Left lung (tissue), 4 donors: ENCODE measurements at regions not wholly inside any gene's neighbourhood (a gene's known extent, or its start where the extent isn't known, plus 50 kb on each side); places are given as distances from the start of the nearest gene placed in this dataset.
A peak's percentile ranks its signal among the peaks of the same experiment; 100 is the strongest.
"Not testable (repeated sequence)": the region's sequence is repeated elsewhere in the genome, so short reads cannot be mapped to it uniquely, and the experiment has no call there.

Source experiments
- ATAC-seq: fragments of 200-7000 bp; cut with Tn5 transposase; one replicate; pipeline ENCODE4 v1.9.1; 2020; ENCODE audit warnings: moderate library complexity
- DNase-seq, 4 donors: peaks; one replicate each; pipeline ENCODE4 v3.0.0-alpha.2; 2013 to 2020
- H3K27ac ChIP-seq, 2 donors: fragments of 200-600 bp; sonication (generic) in 1 of 2; one replicate each; pipeline versions ENCODE4 v1.5.0 to v1.8.0; 2020 to 2021
- H3K27me3 ChIP-seq, 2 donors: fragments of 200-600 bp; sonication (generic) in 1 of 2; one replicate each; pipeline versions ENCODE4 v1.5.0 to v1.8.0; 2020 to 2021
- H3K36me3 ChIP-seq, 2 donors: fragments of 200-600 bp; sonication (generic) in 1 of 2; one replicate each; pipeline versions ENCODE4 v1.5.0 to v1.8.0; 2020 to 2021
- H3K4me1 ChIP-seq, 2 donors: fragments of 200-600 bp; one replicate each; pipeline ENCODE4 v1.8.0; 2021
- H3K4me3 ChIP-seq, 2 donors: fragments of 200-600 bp; sonication (generic) in 1 of 2; one replicate each; pipeline versions ENCODE4 v1.5.0 to v1.8.0; 2020 to 2021; ENCODE audit warnings: mild to moderate bottlenecking in 1 of 2
- H3K9me3 ChIP-seq, 2 donors: fragments of 200-600 bp; sonication (generic) in 1 of 2; one replicate each; pipeline versions ENCODE4 v1.5.0 to v1.8.0; 2020 to 2021
- CTCF ChIP-seq, 2 donors: fragments of 200-600 bp; sonication (generic) in 1 of 2; IDR thresholded peaks; one replicate each; pipeline versions ENCODE4 v1.5.0 to v1.8.0; 2021; ENCODE audit warnings: antibody characterized with exemption in 2 of 2
- intact Hi-C, 2 donors: fragments of 100-400 bp; cut with DNase I; formaldehyde crosslinking; loops; one replicate each; pipeline versions ENCODE4 v1.11.2 to v1.14.2; 2022
- donor health status: DM: no; HTN: yes; CAD: no.
- donor health status: DM: no; HTN: no; CAD: no.

GRCh38 chr18:40258311-40258710, 1696.7 kb upstream of the PIK3C3 start:
- no peaks in the 10 kb centered on the region for H3K36me3 ChIP-seq
- intact Hi-C loops = no loop called here
- peaks cover 0 to 5% of the 10 kb centered on the region in 2 donors for H3K9me3 ChIP-seq
- ATAC-seq (no peak), DNase-seq (peak in 2 of 4 donors; percentile 88 to 93)
- no peaks in the 10 kb centered on the region for H3K27me3 ChIP-seq
- H3K27ac ChIP-seq = no peak overlapping the region
- no peak for TF ChIP-seq CTCF (IDR thresholded peaks at IDR 0.05)
- H3K4me3 ChIP-seq = no peak overlapping the region
- H3K4me1 ChIP-seq = no peaks in the 10 kb centered on the region

GRCh38 chr18:40250236-40250635, 1704.8 kb upstream of the PIK3C3 start:
- ATAC-seq (no peak), DNase-seq (no peak)
- H3K4me3 ChIP-seq = no peak overlapping the region
- intact Hi-C loops = no loop called here
- H3K27ac ChIP-seq = no peak overlapping the region
- no peak for TF ChIP-seq CTCF (IDR thresholded peaks at IDR 0.05)
- no peaks in the 10 kb centered on the region for H3K9me3 ChIP-seq
- no peaks in the 10 kb centered on the region for H3K4me1 ChIP-seq
- no peaks in the 10 kb centered on the region for H3K36me3 ChIP-seq
- no peaks in the 10 kb centered on the region for H3K27me3 ChIP-seq

GRCh38 chr18:40249390-40250080, 1705.5 kb upstream of the PIK3C3 start:
- Histone ChIP-seq H3K27me3 (no peaks in the 10 kb centered on the region), H3K9me3 (no peaks in the 10 kb centered on the region), H3K36me3 (no peaks in the 10 kb centered on the region), H3K27ac (no peak overlapping the region), H3K4me3 (no peak overlapping the region), H3K4me1 (no peaks in the 10 kb centered on the region)
- intact Hi-C loops = no loop called here
- DNase-seq (no peak), ATAC-seq (no peak)
- TF ChIP-seq CTCF (IDR thresholded peaks at IDR 0.05) = no peak

- H3K9me3 ChIP-seq, ATAC-seq: not testable (repeated sequence)
Measured at GRCh38 chr18:40245612-40246011, 1709.4 kb upstream of the PIK3C3 start.

GRCh38 chr18:40243607-40244006, 1711.4 kb upstream of the PIK3C3 start:
- Histone ChIP-seq H3K4me1 (no peaks in the 10 kb centered on the region), H3K9me3 (no peaks in the 10 kb centered on the region), H3K36me3 (no peaks in the 10 kb centered on the region), H3K4me3 (no peak overlapping the region), H3K27me3 (no peaks in the 10 kb centered on the region), H3K27ac (no peak overlapping the region)
- ATAC-seq = no peak
- TF ChIP-seq CTCF (IDR thresholded peaks at IDR 0.05) = no peak
- no peak for DNase-seq
- intact Hi-C loops = no loop called here

More at GRCh38 chr18:40245612-40246011, 1709.4 kb upstream of the PIK3C3 start:
- H3K4me3 ChIP-seq, H3K27me3 ChIP-seq, H3K27ac ChIP-seq, H3K36me3 ChIP-seq, H3K4me1 ChIP-seq, DNase-seq, intact Hi-C loops: not testable (repeated sequence)

GRCh38 chr18:40235836-40236235, 1719.2 kb upstream of the PIK3C3 start:
- H3K4me3 ChIP-seq = no peak overlapping the region
- H3K27me3 ChIP-seq = no peaks in the 10 kb centered on the region
- no peaks in the 10 kb centered on the region for H3K36me3 ChIP-seq
- ATAC-seq (no peak), DNase-seq (no peak)
- H3K9me3 ChIP-seq = peaks cover 0 to 3% of the 10 kb centered on the region in 2 donors
- TF ChIP-seq CTCF (IDR thresholded peaks at IDR 0.05) = no peak
- H3K4me1 ChIP-seq = no peaks in the 10 kb centered on the region
- intact Hi-C loops = no loop called here
- H3K27ac ChIP-seq = no peak overlapping the region
